GM23248 (cell line): ENCODE measurements at regions not wholly inside any gene's neighbourhood (a gene's known extent, or its start where the extent isn't known, plus 50 kb on each side); places are given as distances from the start of the nearest gene placed in this dataset.
"Not testable (repeated sequence)": the region's sequence is repeated elsewhere in the genome, so short reads cannot be mapped to it uniquely, and the experiment has no call there.

ENCODE experiments used
- DNase-seq: peaks from one replicate; pipeline ENCODE4 v3.0.0-alpha.2; 2015
- H2AFZ ChIP-seq: fragments of 200-600 bp; sonication (generic); 2 replicates; pipeline ENCODE4 v1.6.1; 2016; ENCODE audit warnings: antibody characterized with exemption
- H3F3A ChIP-seq: fragments of 200-600 bp; sonication (generic); 2 replicates; pipeline ENCODE4 v1.6.1; 2016; ENCODE audit warnings: mild to moderate bottlenecking, antibody characterized with exemption, mixed run types; ENCODE audit not compliant: insufficient read depth
- H3K27ac ChIP-seq: fragments of 200-600 bp; sonication (generic); 2 replicates; pipeline ENCODE4 v1.5.1; 2016; ENCODE audit warnings: mild to moderate bottlenecking
- H3K27me3 ChIP-seq: fragments of 200-600 bp; sonication (generic); replicated peaks from 2 replicates; pipeline ENCODE4 v1.6.1; 2016; ENCODE audit warnings: mild to moderate bottlenecking; ENCODE audit not compliant: insufficient read depth
- H3K36me3 ChIP-seq: fragments of 200-600 bp; sonication (generic); 2 replicates; pipeline ENCODE4 v1.6.1; 2016; ENCODE audit warnings: low read depth, mild to moderate bottlenecking
- H3K4me1 ChIP-seq: fragments of 200-600 bp; sonication (generic); 2 replicates; pipeline ENCODE4 v1.6.1; 2016; ENCODE audit warnings: mild to moderate bottlenecking; ENCODE audit not compliant: insufficient read depth
- H3K4me2 ChIP-seq: fragments of 200-600 bp; sonication (generic); one replicate; pipeline ENCODE4 v1.6.1; 2016; ENCODE audit warnings: mild to moderate bottlenecking; ENCODE audit not compliant: unreplicated experiment
- H3K4me3 ChIP-seq: fragments of 200-600 bp; sonication (generic); 2 replicates; pipeline ENCODE4 v1.5.1; 2016; ENCODE audit warnings: mild to moderate bottlenecking
- H3K79me2 ChIP-seq: fragments of 200-600 bp; sonication (generic); 2 replicates; pipeline ENCODE4 v1.6.1; 2016; ENCODE audit warnings: mild to moderate bottlenecking; ENCODE audit not compliant: insufficient read depth
- H3K9ac ChIP-seq: fragments of 200-600 bp; sonication (generic); 2 replicates; pipeline ENCODE4 v1.6.1; 2016; ENCODE audit warnings: mild to moderate bottlenecking
- H3K9me2 ChIP-seq: fragments of 200-600 bp; sonication (generic); 2 replicates; pipeline ENCODE4 v1.6.1; 2016; ENCODE audit warnings: mixed run types, mild to moderate bottlenecking, moderate library complexity; ENCODE audit not compliant: insufficient read depth
- H3K9me3 ChIP-seq: fragments of 200-600 bp; sonication (generic); one replicate; pipeline ENCODE4 v1.6.1; 2017; ENCODE audit warnings: low read depth
- H4K20me1 ChIP-seq: fragments of 200-600 bp; sonication (generic); 2 replicates; pipeline ENCODE4 v1.6.0; 2016; ENCODE audit not compliant: insufficient read depth
- EZH2 ChIP-seq: fragments of 200-600 bp; sonication (generic); IDR thresholded peaks from 2 replicates; pipeline ENCODE4 v1.6.1; 2018; ENCODE audit warnings: antibody characterized with exemption, mild to moderate bottlenecking; ENCODE audit not compliant: insufficient read depth, poor library complexity, severe bottlenecking
- EZH2phosphoT487 ChIP-seq: fragments of 200-600 bp; sonication (generic); IDR thresholded peaks from 2 replicates; pipeline ENCODE4 v1.6.1; 2018; ENCODE audit warnings: antibody characterized with exemption, moderate library complexity, mild to moderate bottlenecking, low read depth; ENCODE audit not compliant: insufficient read depth
- WGBS, 2 experiments: methylation state at CpG; one replicate each; pipeline ENCODE4 v1.1.6; 2015 to 2017; ENCODE audit warnings: low lambda C conversion rate in 2 of 2, low coverage in 1 of 2; ENCODE audit errors: missing lambda C conversion rate in 2 of 2; 5-methylcytosine and 5-hydroxymethylcytosine counted together
- in situ Hi-C: fragments of 300-500 bp; cut with MboI; formaldehyde crosslinking; loops from 2 replicates; pipeline ENCODE4 v1.15.0; 2020

DNA sequence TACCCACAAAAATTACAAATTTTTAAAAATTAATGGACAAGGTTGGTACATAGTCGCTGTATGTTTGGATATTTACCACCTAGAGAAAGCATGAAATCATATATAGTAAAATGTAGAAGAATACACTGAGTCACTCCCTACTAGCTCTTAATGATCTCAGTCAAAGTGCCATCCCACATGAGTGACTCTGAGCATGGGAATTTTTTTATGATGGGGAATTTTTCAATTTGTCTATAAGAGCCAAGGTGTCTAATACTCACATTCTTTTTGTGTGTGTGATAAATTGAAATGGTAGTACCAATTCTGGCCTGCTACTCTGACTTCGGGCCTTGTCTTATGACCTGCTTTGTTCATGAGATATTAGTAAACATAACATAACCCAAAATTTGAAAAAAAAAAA, 483.2 kb downstream of the CDH10 start:
- Histone ChIP-seq H3K79me2 (no peaks in the 10 kb centered on the region), H3K27ac (0 out of 2 replicates have a peak overlapping the region, but pooled peaks have one; percentile 16), H3K4me3 (no peak overlapping the region), H3F3A (peaks cover 9% of the 10 kb centered on the region), H3K9me3 (no peaks in the 10 kb centered on the region), H3K9me2 (no peaks in the 10 kb centered on the region; the same call in 1 of the 2 replicates), H3K27me3 (no peaks in the 10 kb centered on the region), H2AFZ (no peak overlapping the region), H4K20me1 (no peaks in the 10 kb centered on the region), H3K4me1 (peaks cover 22% of the 10 kb centered on the region), H3K9ac (no peak overlapping the region), H3K36me3 (no peaks in the 10 kb centered on the region), H3K4me2 (no peak overlapping the region)
- peak; percentile 79 for DNase-seq
- in situ Hi-C loops: no loop called here
- no peak for TF ChIP-seq EZH2phosphoT487
- TF ChIP-seq EZH2: no peak
- 40 to 42% methylated on average over 2 of the region's 2 CpGs for WGBS, 2 experiments

DNA sequence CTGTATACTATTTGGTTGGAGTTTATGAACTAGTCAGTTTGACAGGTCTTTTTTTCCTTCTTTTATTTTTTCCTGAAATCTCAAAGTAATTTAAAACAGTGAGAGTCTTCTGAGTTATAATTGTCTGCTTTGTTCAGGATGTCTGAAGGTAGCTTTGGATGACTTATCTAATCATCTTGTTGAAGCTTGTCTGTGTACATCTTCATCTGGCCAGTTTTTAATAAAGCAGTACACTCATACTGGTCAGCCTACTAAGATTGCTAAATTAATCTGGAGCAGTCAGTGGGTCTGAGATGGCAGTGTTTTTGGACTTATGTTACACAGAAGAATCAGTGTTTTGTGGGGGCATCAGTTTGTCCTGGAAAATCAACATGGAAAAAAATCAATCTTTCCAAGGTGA, 482.4 kb downstream of the CDH10 start:
- Histone ChIP-seq H3K4me2 (no peak overlapping the region), H3F3A (peaks cover 9% of the 10 kb centered on the region), H3K27ac (peak overlapping the region; percentile 16), H3K9me2 (no peaks in the 10 kb centered on the region; the same call in 1 of the 2 replicates), H3K9ac (no peak overlapping the region), H3K4me1 (peaks cover 22% of the 10 kb centered on the region), H4K20me1 (no peaks in the 10 kb centered on the region), H3K4me3 (no peak overlapping the region), H3K36me3 (no peaks in the 10 kb centered on the region), H3K9me3 (no peaks in the 10 kb centered on the region), H2AFZ (no peak overlapping the region), H3K79me2 (no peaks in the 10 kb centered on the region), H3K27me3 (no peaks in the 10 kb centered on the region)
- in situ Hi-C loops: no loop called here
- DNase-seq: peak; percentile 18
- no peak for TF ChIP-seq EZH2phosphoT487
- no peak for TF ChIP-seq EZH2

DNA sequence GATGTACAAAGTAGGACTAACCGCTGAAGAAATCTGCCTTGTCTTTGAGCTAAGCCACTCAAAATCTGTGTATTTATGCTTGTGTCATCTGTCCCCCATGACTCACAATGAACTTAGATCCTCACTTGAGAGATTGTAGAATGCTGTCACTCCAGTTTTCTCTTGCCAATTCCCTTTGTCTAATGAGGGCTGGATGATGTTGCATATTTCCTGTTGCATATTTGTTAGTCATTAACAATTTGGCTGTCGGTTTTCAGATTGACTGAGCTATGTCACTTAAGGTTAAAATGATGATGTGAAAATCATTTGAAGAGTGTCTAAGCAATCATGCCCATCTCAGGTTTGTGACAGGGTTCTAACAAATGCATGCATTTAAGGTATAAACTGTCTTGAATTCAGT, 481.7 kb downstream of the CDH10 start:
- H3K4me2 ChIP-seq: no peak overlapping the region
- no peaks in the 10 kb centered on the region for H4K20me1 ChIP-seq
- no peaks in the 10 kb centered on the region for H3K36me3 ChIP-seq
- no peak overlapping the region for H3K9ac ChIP-seq
- H3K27me3 ChIP-seq: no peaks in the 10 kb centered on the region
- peaks cover 10% of the 10 kb centered on the region for H3F3A ChIP-seq
- H2AFZ ChIP-seq: no peak overlapping the region
- no peak for TF ChIP-seq EZH2
- TF ChIP-seq EZH2phosphoT487: no peak
- no peaks in the 10 kb centered on the region for H3K79me2 ChIP-seq
- H3K27ac ChIP-seq: 0 out of 2 replicates have a peak overlapping the region, but pooled peaks have one; percentile 11
- in situ Hi-C loops: no loop called here
- WGBS, 2 experiments: 2 to 8% methylated on average over 2 of the region's 2 CpGs
- H3K9me2 ChIP-seq: no peaks in the 10 kb centered on the region; the same call in 1 of the 2 replicates
- H3K4me3 ChIP-seq: no peak overlapping the region
- H3K9me3 ChIP-seq: no peaks in the 10 kb centered on the region
- DNase-seq: peak; percentile 67
- H3K4me1 ChIP-seq: peaks cover 30% of the 10 kb centered on the region

DNA sequence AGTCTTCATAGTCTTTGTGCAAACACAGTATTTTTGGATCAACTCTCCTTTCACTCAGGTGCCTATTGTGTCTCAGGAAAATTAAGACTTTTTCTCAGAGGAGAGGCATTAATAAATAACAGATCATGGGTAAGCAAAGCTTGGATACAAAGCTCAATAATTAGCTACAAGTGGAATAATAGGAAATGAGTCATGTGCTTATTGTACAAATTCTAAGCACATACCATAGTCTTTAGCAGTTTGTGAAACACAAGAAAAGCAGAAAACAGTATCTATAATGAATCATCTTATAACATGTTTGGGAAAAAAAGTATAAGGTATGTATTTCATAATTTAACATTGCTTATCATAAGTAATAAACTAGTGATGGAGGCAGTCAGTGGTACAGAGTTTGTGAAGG, 477.0 kb downstream of the CDH10 start:
- in situ Hi-C loops: no loop called here
- no peak for TF ChIP-seq EZH2
- TF ChIP-seq EZH2phosphoT487: no peak

DNA sequence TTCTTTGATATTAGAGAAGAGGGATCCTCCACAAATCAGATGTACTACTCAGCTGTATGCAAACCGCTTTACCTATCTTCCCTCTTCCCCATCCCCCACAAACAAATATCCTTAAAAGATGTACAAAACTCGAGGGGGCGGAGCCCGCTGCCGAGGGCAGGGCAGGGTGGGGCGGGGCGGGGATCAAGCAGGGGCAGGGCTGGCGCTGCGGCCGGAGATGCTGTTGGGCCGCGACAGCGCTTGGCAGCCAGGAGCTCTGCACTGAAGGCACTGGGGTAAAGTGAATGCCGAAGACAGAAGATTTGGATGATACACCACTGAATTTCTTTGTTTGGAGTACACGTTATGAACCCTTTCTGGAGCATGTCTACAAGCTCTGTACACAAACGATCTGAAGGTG, 474.8 kb downstream of the CDH10 start:
- in situ Hi-C loops: no loop called here
- WGBS, 2 experiments: 93 to 96% methylated on average over 14 to 16 of the region's 16 CpGs

More for the DNA sequence above, 477.0 kb downstream of the CDH10 start:
- DNase-seq: peak; percentile 55
- Histone ChIP-seq H3K27me3 (no peaks in the 10 kb centered on the region), H4K20me1 (no peaks in the 10 kb centered on the region), H3K27ac (no peak overlapping the region), H3F3A (peaks cover 3% of the 10 kb centered on the region; the same call in 1 of the 2 replicates), H3K36me3 (no peaks in the 10 kb centered on the region), H3K4me2 (peak overlapping the region; percentile 22), H3K9me2 (no peaks in the 10 kb centered on the region), H3K9me3 (no peaks in the 10 kb centered on the region), H3K9ac (no peak overlapping the region), H2AFZ (no peak overlapping the region), H3K79me2 (no peaks in the 10 kb centered on the region), H3K4me3 (no peak overlapping the region), H3K4me1 (peaks cover 20% of the 10 kb centered on the region)

DNA sequence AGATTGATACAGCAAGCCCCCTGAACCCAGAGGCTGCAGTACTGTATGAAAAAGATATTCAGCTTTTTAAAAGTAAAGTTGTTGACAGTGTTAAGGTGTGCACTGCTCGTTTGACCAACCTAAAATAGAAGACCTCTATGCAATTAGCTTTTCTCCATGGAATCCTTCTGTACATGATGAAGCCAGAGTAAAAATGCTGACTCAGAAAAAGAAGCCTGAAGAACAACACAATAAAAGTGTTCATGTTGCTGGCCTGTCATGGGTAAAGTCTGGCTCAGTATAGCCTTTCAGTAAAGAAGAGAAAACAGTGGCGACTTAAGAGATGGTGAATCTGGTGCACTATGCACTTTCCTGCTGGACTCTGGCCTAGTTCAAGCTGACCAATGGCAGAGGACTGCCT, 473.8 kb downstream of the CDH10 start:
- H2AFZ ChIP-seq, H3K27me3 ChIP-seq, H3K27ac ChIP-seq, H3K9ac ChIP-seq, H4K20me1 ChIP-seq, H3K79me2 ChIP-seq, H3K4me3 ChIP-seq, in situ Hi-C loops, H3K9me3 ChIP-seq, H3F3A ChIP-seq, H3K4me2 ChIP-seq, H3K9me2 ChIP-seq, DNase-seq, H3K36me3 ChIP-seq: not testable (repeated sequence)
- WGBS, 2 experiments: 85 to 96% methylated on average over 2 of the region's 2 CpGs
- peaks cover 13% of the 10 kb centered on the region for H3K4me1 ChIP-seq

More for the DNA sequence above, 474.8 kb downstream of the CDH10 start:
- Histone ChIP-seq H4K20me1 (no peaks in the 10 kb centered on the region), H3K4me3 (no peak overlapping the region), H3K9ac (no peak overlapping the region), H3K4me2 (no peak overlapping the region), H3K9me2 (no peaks in the 10 kb centered on the region), H3K79me2 (no peaks in the 10 kb centered on the region), H3K4me1 (peaks cover 13% of the 10 kb centered on the region), H3K36me3 (no peaks in the 10 kb centered on the region), H2AFZ (no peak overlapping the region), H3F3A (peaks cover 3% of the 10 kb centered on the region; the same call in 1 of the 2 replicates), H3K9me3 (no peaks in the 10 kb centered on the region), H3K27me3 (no peaks in the 10 kb centered on the region), H3K27ac (no peak overlapping the region)
- no peak for DNase-seq
- TF ChIP-seq EZH2phosphoT487 (no peak), EZH2 (no peak)
